H1 (cell line): ENCODE measurements at regions not wholly inside any gene's neighbourhood (a gene's known extent, or its start where the extent isn't known, plus 50 kb on each side); places are given as distances from the start of the nearest gene placed in this dataset.
A peak's percentile ranks its signal among the peaks of the same experiment; 100 is the strongest.

ENCODE experiments used
- CTCF ChIA-PET: fragments of 300-600 bp; sonication (Branson Sonifier 250); formaldehyde crosslinking; loops from one replicate; lab custom pipeline; 2021; ENCODE audit not compliant: partially characterized antibody; lab: Charles Lee
- POLR2A ChIA-PET: fragments of 300-600 bp; sonication (Branson Sonifier 250); formaldehyde crosslinking; loops from one replicate; lab custom pipeline; 2021; ENCODE audit warnings: inconsistent platforms; ENCODE audit not compliant: partially characterized antibody; lab: Charles Lee
- DNase-seq, 2 experiments: peaks; one replicate each; pipeline versions ENCODE4 v3.0.0 to v3.0.0-alpha.2; 2010 to 2022; ENCODE audit warnings: low spot score in 2 of 2, low read depth in 1 of 2, mixed read lengths in 1 of 2
- FAIRE-seq: peaks from 2 replicates; lab custom pipeline; 2011; peaks lifted over from hg19 to GRCh38; lab: Jason Lieb, UNC
- H2AFZ ChIP-seq: 2 replicates; pipeline ENCODE4 v1.8.1; 2012; ENCODE audit warnings: low read length, inconsistent platforms
- H2AK5ac ChIP-seq: 2 replicates; pipeline ENCODE4 v1.6.1; 2013; ENCODE audit warnings: low read depth, low read length
- H2BK120ac ChIP-seq: replicated peaks from 2 replicates; pipeline ENCODE3; 2013; ENCODE audit warnings: low read depth, low read length, inconsistent platforms
- H2BK12ac ChIP-seq: 2 replicates; pipeline ENCODE4 v1.6.1; 2013; ENCODE audit warnings: low read depth, low read length
- H2BK15ac ChIP-seq: 2 replicates; pipeline ENCODE4 v1.6.1; 2013; ENCODE audit warnings: low read length
- H2BK20ac ChIP-seq: 2 replicates; pipeline ENCODE4 v1.6.1; 2013; ENCODE audit warnings: low read length
- H2BK5ac ChIP-seq: 2 replicates; pipeline ENCODE4 v1.6.1; 2013; ENCODE audit warnings: low read depth, low read length
- H3K14ac ChIP-seq: 2 replicates; pipeline ENCODE4 v1.6.1; 2013; ENCODE audit warnings: inconsistent platforms; ENCODE audit not compliant: insufficient read length
- H3K18ac ChIP-seq: 2 replicates; pipeline ENCODE4 v1.6.1; 2013; ENCODE audit warnings: low read length; ENCODE audit errors: extremely low read depth
- H3K23ac ChIP-seq: 2 replicates; pipeline ENCODE4 v1.6.1; 2013; ENCODE audit warnings: inconsistent platforms; ENCODE audit not compliant: insufficient read length
- H3K23me2 ChIP-seq: 2 replicates; pipeline ENCODE4 v1.6.1; 2013; ENCODE audit warnings: low read depth, low read length
- H3K27ac ChIP-seq: 2 replicates; pipeline ENCODE4 v1.6.1; 2011; ENCODE audit warnings: low read depth, low read length, inconsistent platforms
- H3K27me3 ChIP-seq, 4 experiments: replicated peaks in 1 of 4; 1 replicate in 1 of 4; 2 replicates in 3 of 4; pipeline versions ENCODE4 v1.6.1 to v1.8.1; 2011 to 2013; ENCODE audit warnings: low read length in 3 of 4, mild to moderate bottlenecking in 3 of 4, inconsistent platforms in 2 of 4, mixed read lengths in 2 of 4, moderate library complexity in 1 of 4; ENCODE audit not compliant: control insufficient read depth in 3 of 4, insufficient read depth in 3 of 4; ENCODE audit errors: extremely low read depth in 1 of 4
- H3K36me3 ChIP-seq, 4 experiments: 2 replicates each; pipeline versions ENCODE4 v1.6.1 to v1.8.1; 2011 to 2013; ENCODE audit warnings: mild to moderate bottlenecking in 4 of 4, low read length in 3 of 4, moderate library complexity in 2 of 4, control low read depth in 1 of 4, inconsistent platforms in 1 of 4; ENCODE audit not compliant: insufficient read depth in 4 of 4, control insufficient read depth in 2 of 4
- H3K4ac ChIP-seq: replicated peaks from 2 replicates; pipeline ENCODE3; 2013; ENCODE audit warnings: low read length, low read depth, mixed read lengths, inconsistent platforms; ENCODE audit not compliant: insufficient read length
- H3K4me1 ChIP-seq, 4 experiments: replicated peaks in 1 of 4; 1 replicate in 1 of 4; 2 replicates in 3 of 4; pipeline versions ENCODE4 v1.6.1 to v1.8.1; 2011 to 2013; ENCODE audit warnings: low read length in 3 of 4, inconsistent platforms in 2 of 4, mixed read lengths in 1 of 4; ENCODE audit not compliant: insufficient read depth in 4 of 4, control insufficient read depth in 3 of 4
- H3K4me2 ChIP-seq, 2 experiments: 2 replicates each; pipeline versions ENCODE4 v1.6.1 to v1.8.1; 2011 to 2013; ENCODE audit warnings: low read depth in 2 of 2, low read length in 2 of 2, control low read depth in 1 of 2, inconsistent platforms in 1 of 2, mild to moderate bottlenecking in 1 of 2; ENCODE audit not compliant: insufficient read depth in 1 of 2
- H3K4me3 ChIP-seq, 4 experiments: fragments of 200-600, 300-600 bp in 1 of 4; sonication (generic), shearing (Covaris generic), sonication (Bioruptor Twin) in 1 of 4; 2 replicates each; pipeline versions ENCODE4 v1.5.1 to v1.8.1; 2011 to 2016; ENCODE audit warnings: low read length in 4 of 4, low read depth in 3 of 4, control low read depth in 2 of 4, inconsistent platforms in 2 of 4, mild to moderate bottlenecking in 2 of 4, mixed read lengths in 1 of 4, moderate library complexity in 1 of 4; ENCODE audit not compliant: insufficient read depth in 2 of 4; ENCODE audit errors: extremely low read depth in 1 of 4
- H3K56ac ChIP-seq: replicated peaks from 2 replicates; pipeline ENCODE3; 2013; ENCODE audit warnings: low read depth, mild to moderate bottlenecking, mixed read lengths, low read length, inconsistent platforms; ENCODE audit not compliant: insufficient read length
- H3K79me1 ChIP-seq: 2 replicates; pipeline ENCODE4 v1.6.1; 2013; ENCODE audit warnings: low read depth, low read length, control low read depth
- H3K79me2 ChIP-seq, 2 experiments: 2 replicates each; pipeline versions ENCODE4 v1.6.1 to v1.8.1; 2012 to 2013; ENCODE audit warnings: low read length in 2 of 2, mild to moderate bottlenecking in 2 of 2, inconsistent platforms in 1 of 2; ENCODE audit not compliant: insufficient read depth in 2 of 2, control insufficient read depth in 1 of 2
- H3K9ac ChIP-seq, 4 experiments: replicated peaks in 1 of 4; 1 replicate in 1 of 4; 2 replicates in 3 of 4; pipeline versions ENCODE4 v1.6.1 to v1.8.1; 2011 to 2013; ENCODE audit warnings: low read depth in 3 of 4, low read length in 3 of 4, control low read depth in 2 of 4, mild to moderate bottlenecking in 2 of 4, moderate library complexity in 2 of 4, inconsistent platforms in 1 of 4; ENCODE audit errors: extremely low read depth in 1 of 4
- H3K9me3 ChIP-seq, 2 experiments: 2 replicates each; pipeline versions ENCODE4 v1.6.1 to v1.8.1; 2012 to 2013; ENCODE audit warnings: mild to moderate bottlenecking in 2 of 2, moderate library complexity in 2 of 2, control low read depth in 1 of 2, inconsistent platforms in 1 of 2, low read depth in 1 of 2, low read length in 1 of 2, mixed read lengths in 1 of 2; ENCODE audit not compliant: insufficient read depth in 2 of 2
- H4K20me1 ChIP-seq, 2 experiments: replicated peaks in 1 of 2; 2 replicates each; pipeline versions ENCODE3 to v1.8.1; 2011 to 2013; ENCODE audit warnings: inconsistent platforms in 2 of 2, low read length in 2 of 2, mild to moderate bottlenecking in 1 of 2; ENCODE audit not compliant: insufficient read depth in 2 of 2, control insufficient read depth in 1 of 2
- H4K5ac ChIP-seq: 2 replicates; pipeline ENCODE4 v1.6.1; 2013; ENCODE audit warnings: low read length, low read depth, mixed read lengths, inconsistent platforms; ENCODE audit not compliant: insufficient read length
- H4K8ac ChIP-seq: 2 replicates; pipeline ENCODE4 v1.8.0; 2013; ENCODE audit warnings: mild to moderate bottlenecking, moderate library complexity, low read length, inconsistent platforms; ENCODE audit not compliant: insufficient read depth; ENCODE audit errors: extremely low read depth
- H4K91ac ChIP-seq: replicated peaks from 2 replicates; pipeline ENCODE3; 2013; ENCODE audit warnings: low read length, mixed read lengths, inconsistent platforms; ENCODE audit not compliant: insufficient read length
- ASH2L ChIP-seq: fragments of 200-600, 300-600 bp; sonication (generic); IDR thresholded peaks from one replicate; pipeline ENCODE4 v1.7.1; 2017; ENCODE audit warnings: low read length
- JUN ChIP-seq: IDR thresholded peaks from 2 replicates; pipeline ENCODE4 v1.6.1; 2011; ENCODE audit warnings: low read depth, mild to moderate bottlenecking, improper control_type of control experiment, low read length
- KDM1A ChIP-seq: fragments of 200-600, 300-600 bp; sonication (generic); IDR thresholded peaks from 2 replicates; pipeline ENCODE4 v1.7.1; 2016; ENCODE audit warnings: mild to moderate bottlenecking, low read length, borderline replicate concordance
- KDM5A ChIP-seq: fragments of 200-600 bp; IDR thresholded peaks from 2 replicates; pipeline ENCODE4 v1.7.1; 2012; ENCODE audit warnings: mild to moderate bottlenecking, low read length, inconsistent platforms, mixed read lengths
- SP1 ChIP-seq: IDR thresholded peaks from 2 replicates; pipeline ENCODE4 v1.6.1; 2011; ENCODE audit warnings: low read depth, low read length
- SP2 ChIP-seq: IDR thresholded peaks from 2 replicates; pipeline ENCODE4 v1.6.1; 2012; ENCODE audit warnings: mild to moderate bottlenecking, low read length, inconsistent platforms
- TAF7 ChIP-seq: optimal IDR thresholded peaks from 2 replicates; pipeline ENCODE3; 2011; ENCODE audit warnings: low read depth, mild to moderate bottlenecking, inconsistent platforms, low read length, moderate library complexity, borderline replicate concordance
- TCF12 ChIP-seq: IDR thresholded peaks from 2 replicates; pipeline ENCODE4 v1.6.1; 2011; ENCODE audit warnings: low read depth, mild to moderate bottlenecking, low read length
- TEAD4 ChIP-seq: IDR thresholded peaks from 2 replicates; pipeline ENCODE4 v1.6.1; 2012; ENCODE audit warnings: low read depth, low read length, inconsistent platforms, mixed read lengths
- whole genome bisulfite sequencing, 2 experiments: shearing (Covaris generic) in 1 of 2; methylation state at CpG; one replicate each; pipeline versions ENCODE4 v1.1.6 to v1.1.7; 2013 to 2015; ENCODE audit warnings: low lambda C conversion rate in 2 of 2, mixed read lengths in 2 of 2, inconsistent platforms in 1 of 2, low coverage in 1 of 2, missing lambda C conversion rate in 1 of 2; ENCODE audit not compliant: insufficient replicate concordance in 2 of 2, insufficient coverage in 1 of 2, insufficient read length in 1 of 2; ENCODE audit errors: extremely low coverage in 1 of 2, missing lambda C conversion rate in 1 of 2; 5-methylcytosine and 5-hydroxymethylcytosine counted together
- TF ChIP-seq, protein P1 (sequence below): IDR thresholded peaks from 2 replicates; pipeline ENCODE4 v1.6.1; 2012; ENCODE audit warnings: inconsistent platforms

DNA sequence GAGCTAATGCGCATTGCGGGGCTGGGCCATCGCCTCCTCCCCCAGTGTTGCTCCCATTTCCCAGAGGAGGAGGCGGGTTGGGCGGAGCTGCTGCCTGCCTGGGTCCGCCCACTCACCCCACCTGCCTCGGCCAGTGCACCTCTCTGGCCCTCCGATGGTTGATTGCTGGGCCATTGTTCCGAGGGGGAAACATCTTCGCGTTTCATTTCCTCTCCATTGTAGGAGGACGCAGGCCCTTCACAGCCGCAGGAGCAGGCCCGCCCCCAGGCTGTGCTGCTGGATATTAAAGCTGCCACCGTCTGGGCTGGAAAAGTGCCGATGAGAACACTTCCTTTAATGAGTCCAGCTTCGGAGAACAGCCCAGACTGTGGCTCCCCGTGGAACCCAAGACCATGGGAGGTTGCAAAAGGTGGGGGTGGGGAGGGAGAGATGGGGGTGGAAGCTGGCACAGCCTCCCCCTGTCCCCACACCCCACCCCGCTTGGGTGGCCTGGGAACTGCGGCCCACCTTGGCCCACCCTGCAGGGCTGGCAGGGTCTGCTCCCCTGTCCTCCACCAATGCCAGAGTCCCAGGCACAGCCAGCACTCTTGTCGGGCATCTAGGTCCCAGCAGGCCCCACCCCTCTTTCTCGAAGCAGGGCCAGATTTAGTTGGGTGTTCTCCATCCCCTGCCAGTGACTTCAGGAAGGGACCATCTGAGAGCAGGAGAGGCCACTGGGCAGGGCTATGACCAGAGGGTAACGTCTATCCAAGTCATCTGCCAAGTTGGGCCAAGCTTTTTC, 96.6 kb downstream of the ADRA2C start:
- Histone ChIP-seq H4K5ac (peak overlapping the region; percentile 63), H2BK120ac (peak overlapping the region; percentile 11), H3K4me1 (peaks cover 3 to 23% (median 15%) of the 10 kb centered on the region in 4 experiments), H3K9me3 (peaks cover 0 to 6% of the 10 kb centered on the region in 2 experiments; a peak in 1 of 4 replicates), H3K56ac (peak overlapping the region; percentile 55), H2BK5ac (peak overlapping the region; percentile 98), H3K36me3 (no peaks in the 10 kb centered on the region), H2AK5ac (peak overlapping the region; percentile 99; the same call in 1 of the 2 replicates), H3K23me2 (peaks cover 8% of the 10 kb centered on the region), H4K91ac (peak overlapping the region; percentile 92), H2BK20ac (peak overlapping the region; percentile 18; the same call in 1 of the 2 replicates), H2AFZ (0 out of 2 replicates have a peak overlapping the region, but pooled peaks have one; percentile 46), H4K20me1 (peaks cover 0 to 3% of the 10 kb centered on the region in 2 experiments), H3K27me3 (no peaks in the 10 kb centered on the region), H2BK12ac (peak overlapping the region; percentile 100; the same call in 1 of the 2 replicates), H3K4me2 (peak overlapping the region; percentile 78 to 89), H3K18ac (peak overlapping the region; percentile 96), H3K79me1 (no peaks in the 10 kb centered on the region), H3K79me2 (no peaks in the 10 kb centered on the region; a peak in 1 of 4 replicates), H3K23ac (no peak overlapping the region), H3K14ac (no peak overlapping the region), H4K8ac (peak overlapping the region; percentile 22; the same call in 1 of the 2 replicates), H3K27ac (peak overlapping the region; percentile 62), H3K4me3 (peak overlapping the region; percentile 4 to 51 (median 24); a peak in 5 of 8 replicates), H2BK15ac (peak overlapping the region; percentile 100), H3K4ac (peak overlapping the region; percentile 24), H3K9ac (peak overlapping the region in 1 of 4 experiments; percentile 24; a peak in 2 of 7 replicates)
- ChIA-PET POLR2A (interaction anchor here (1.0 to 1.9 kb wide), 4 partner anchors 10 to 18 kb away, joined by 6 to 9 read pairs (median 6); no protein-coding TSS in a partner anchor), CTCF (interaction anchor here (0.6 to 3.2 kb wide), 11 partner anchors 13 to 134 kb away, joined by 3 to 21 read pairs (median 5); no protein-coding TSS in a partner anchor)
- FAIRE-seq (peak; percentile 71), DNase-seq (peak; percentile 70 to 87)
- 15% methylated on average over 19 of the region's 23 CpGs; no CpG with 5 or more reads in 1 of the 2 experiments for WGBS, 2 experiments
- TF ChIP-seq TEAD4, result no peak
- peak; percentile 34 for TF ChIP-seq ASH2L
- TF ChIP-seq TAF7, result no peak
- TF ChIP-seq KDM1A, result no peak
- TF ChIP-seq SP1, result peak; percentile 60; the same call in 1 of the 2 replicates
- no peak for TF ChIP-seq TCF12
- no peak for TF ChIP-seq KDM5A
- TF ChIP-seq, protein P1, sequence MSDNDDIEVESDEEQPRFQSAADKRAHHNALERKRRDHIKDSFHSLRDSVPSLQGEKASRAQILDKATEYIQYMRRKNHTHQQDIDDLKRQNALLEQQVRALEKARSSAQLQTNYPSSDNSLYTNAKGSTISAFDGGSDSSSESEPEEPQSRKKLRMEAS, result 0 out of 2 replicates have a peak, but pooled peaks have one; percentile 42
- TF ChIP-seq JUN, result no peak
- no peak for TF ChIP-seq SP2
